Osteoblast (primary cell): ENCODE measurements at regions not wholly inside any gene's neighbourhood (a gene's known extent, or its start where the extent isn't known, plus 50 kb on each side); places are given as distances from the start of the nearest gene placed in this dataset.

Source experiments
- DNase-seq: peaks from one replicate; pipeline ENCODE4 v3.0.0; 2011; ENCODE audit warnings: low spot score, mixed read lengths; ENCODE audit not compliant: insufficient read length; ENCODE audit errors: missing footprints
- H2AFZ ChIP-seq: 2 replicates; pipeline ENCODE4 v1.6.0; 2011; ENCODE audit warnings: mild to moderate bottlenecking, low read length
- H3K27ac ChIP-seq: 2 replicates; pipeline ENCODE4 v1.5.1; 2011; ENCODE audit warnings: mild to moderate bottlenecking, low read depth, low read length, moderate library complexity
- H3K27me3 ChIP-seq: 2 replicates; pipeline ENCODE4 v1.6.0; 2012; ENCODE audit warnings: mild to moderate bottlenecking, control low read depth, inconsistent platforms, low read length, moderate library complexity; ENCODE audit not compliant: insufficient read depth
- H3K36me3 ChIP-seq: 2 replicates; pipeline ENCODE4 v1.5.1; 2011; ENCODE audit warnings: mild to moderate bottlenecking, low read length, control low read depth, moderate library complexity; ENCODE audit not compliant: insufficient read depth
- H3K4me1 ChIP-seq: 2 replicates; pipeline ENCODE4 v1.5.1; 2011; ENCODE audit warnings: mild to moderate bottlenecking, low read length, control low read depth, moderate library complexity; ENCODE audit not compliant: insufficient read depth
- H3K4me2 ChIP-seq: 2 replicates; pipeline ENCODE4 v1.6.0; 2011; ENCODE audit warnings: mild to moderate bottlenecking, low read length; ENCODE audit not compliant: insufficient read depth
- H3K4me3 ChIP-seq: fragments of 200-600 bp; sonication (generic); 3 replicates; pipeline ENCODE4 v1.5.1; 2012; ENCODE audit warnings: mild to moderate bottlenecking, low read length, inconsistent platforms; ENCODE audit not compliant: insufficient read depth
- H3K79me2 ChIP-seq: 2 replicates; pipeline ENCODE4 v1.6.0; 2012; ENCODE audit warnings: mild to moderate bottlenecking, low read length, control low read depth, inconsistent platforms; ENCODE audit not compliant: insufficient read depth
- H3K9me3 ChIP-seq: 2 replicates; pipeline ENCODE4 v1.5.1; 2011; ENCODE audit warnings: low read depth, low read length, control low read depth
- H4K20me1 ChIP-seq: 2 replicates; pipeline ENCODE4 v1.6.0; 2012; ENCODE audit warnings: mild to moderate bottlenecking, low read length, control low read depth; ENCODE audit not compliant: insufficient read depth
- CTCF ChIP-seq: IDR thresholded peaks from 2 replicates; pipeline ENCODE4 v1.5.1; 2011; ENCODE audit warnings: mild to moderate bottlenecking, low read depth, low read length, moderate library complexity; ENCODE audit errors: extremely low read depth

GRCh38 chr5:87746341-87746740, 333.6 kb upstream of the CCNH start:
- Histone ChIP-seq H2AFZ (no peak overlapping the region), H3K4me2 (no peak overlapping the region), H3K79me2 (no peaks in the 10 kb centered on the region), H4K20me1 (no peaks in the 10 kb centered on the region), H3K4me3 (no peak overlapping the region), H3K27ac (no peak overlapping the region), H3K36me3 (no peaks in the 10 kb centered on the region), H3K4me1 (no peaks in the 10 kb centered on the region), H3K27me3 (no peaks in the 10 kb centered on the region), H3K9me3 (no peaks in the 10 kb centered on the region)
- DNase-seq, result no peak
- no peak for TF ChIP-seq CTCF

- no peaks in the 10 kb centered on the region for H3K9me3 ChIP-seq
- DNase-seq, result no peak
- no peak overlapping the region for H3K4me2 ChIP-seq
- H3K36me3 ChIP-seq, result no peaks in the 10 kb centered on the region
- H3K4me1 ChIP-seq, result no peaks in the 10 kb centered on the region
- TF ChIP-seq CTCF, result no peak
- no peak overlapping the region for H2AFZ ChIP-seq
- H4K20me1 ChIP-seq, result no peaks in the 10 kb centered on the region
- no peaks in the 10 kb centered on the region for H3K27me3 ChIP-seq
- H3K27ac ChIP-seq, result no peak overlapping the region
- H3K4me3 ChIP-seq, result no peak overlapping the region
- H3K79me2 ChIP-seq, result no peaks in the 10 kb centered on the region
Measured at GRCh38 chr5:87741881-87742280, 329.2 kb upstream of the CCNH start.

DNA sequence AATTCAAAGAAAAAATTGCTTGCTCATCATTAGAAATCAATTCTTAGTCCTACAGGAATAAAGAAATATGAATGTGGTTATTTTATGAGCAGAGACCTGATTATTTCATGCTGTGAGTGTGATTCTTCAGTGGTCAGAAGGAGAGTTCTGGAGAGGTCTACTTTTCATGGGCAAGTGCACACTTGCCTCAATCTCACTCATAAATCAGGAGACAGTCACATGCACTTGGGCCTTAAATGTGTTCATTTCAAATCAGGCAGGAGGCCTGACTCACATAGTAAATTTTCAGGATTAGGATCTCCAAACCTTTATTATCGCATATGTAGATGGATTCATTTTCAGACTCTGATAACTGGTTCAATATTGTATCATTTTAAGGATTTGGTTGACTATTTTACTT, 323.2 kb upstream of the CCNH start:
- no peak overlapping the region for H3K27ac ChIP-seq
- H3K4me2 ChIP-seq, result no peak overlapping the region
- no peak for TF ChIP-seq CTCF
- no peak for DNase-seq
- no peaks in the 10 kb centered on the region for H3K4me1 ChIP-seq
- no peaks in the 10 kb centered on the region for H3K27me3 ChIP-seq
- H2AFZ ChIP-seq, result no peak overlapping the region
- no peaks in the 10 kb centered on the region for H3K9me3 ChIP-seq
- no peak overlapping the region for H3K4me3 ChIP-seq
- H3K79me2 ChIP-seq, result no peaks in the 10 kb centered on the region
- H4K20me1 ChIP-seq, result no peaks in the 10 kb centered on the region
- no peaks in the 10 kb centered on the region for H3K36me3 ChIP-seq

GRCh38 chr5:87733897-87734296, 321.2 kb upstream of the CCNH start:
- Histone ChIP-seq H3K79me2 (no peaks in the 10 kb centered on the region), H3K4me1 (no peaks in the 10 kb centered on the region), H4K20me1 (no peaks in the 10 kb centered on the region), H3K9me3 (no peaks in the 10 kb centered on the region), H3K36me3 (no peaks in the 10 kb centered on the region), H3K4me2 (no peak overlapping the region), H3K27me3 (no peaks in the 10 kb centered on the region), H2AFZ (no peak overlapping the region), H3K27ac (no peak overlapping the region), H3K4me3 (no peak overlapping the region)
- TF ChIP-seq CTCF, result no peak
- DNase-seq, result no peak
